GM12873 (cell line): ENCODE measurements at regions not wholly inside any gene's neighbourhood (a gene's known extent, or its start where the extent isn't known, plus 50 kb on each side); places are given as distances from the start of the nearest gene placed in this dataset.

Experiments used
- TF ChIP-seq, protein P1 (sequence below): IDR thresholded peaks from 2 replicates; pipeline ENCODE4 v1.5.1; 2012; ENCODE audit warnings: low read depth, mild to moderate bottlenecking, moderate library complexity, low read length, control low read depth; ENCODE audit not compliant: insufficient read depth; ENCODE audit errors: missing control alignments

- TF ChIP-seq, protein P1, sequence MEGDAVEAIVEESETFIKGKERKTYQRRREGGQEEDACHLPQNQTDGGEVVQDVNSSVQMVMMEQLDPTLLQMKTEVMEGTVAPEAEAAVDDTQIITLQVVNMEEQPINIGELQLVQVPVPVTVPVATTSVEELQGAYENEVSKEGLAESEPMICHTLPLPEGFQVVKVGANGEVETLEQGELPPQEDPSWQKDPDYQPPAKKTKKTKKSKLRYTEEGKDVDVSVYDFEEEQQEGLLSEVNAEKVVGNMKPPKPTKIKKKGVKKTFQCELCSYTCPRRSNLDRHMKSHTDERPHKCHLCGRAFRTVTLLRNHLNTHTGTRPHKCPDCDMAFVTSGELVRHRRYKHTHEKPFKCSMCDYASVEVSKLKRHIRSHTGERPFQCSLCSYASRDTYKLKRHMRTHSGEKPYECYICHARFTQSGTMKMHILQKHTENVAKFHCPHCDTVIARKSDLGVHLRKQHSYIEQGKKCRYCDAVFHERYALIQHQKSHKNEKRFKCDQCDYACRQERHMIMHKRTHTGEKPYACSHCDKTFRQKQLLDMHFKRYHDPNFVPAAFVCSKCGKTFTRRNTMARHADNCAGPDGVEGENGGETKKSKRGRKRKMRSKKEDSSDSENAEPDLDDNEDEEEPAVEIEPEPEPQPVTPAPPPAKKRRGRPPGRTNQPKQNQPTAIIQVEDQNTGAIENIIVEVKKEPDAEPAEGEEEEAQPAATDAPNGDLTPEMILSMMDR, result no peak
Observed at GRCh38 chr1:83034851-83035250, 964.1 kb downstream of the TTLL7 start.

DNA sequence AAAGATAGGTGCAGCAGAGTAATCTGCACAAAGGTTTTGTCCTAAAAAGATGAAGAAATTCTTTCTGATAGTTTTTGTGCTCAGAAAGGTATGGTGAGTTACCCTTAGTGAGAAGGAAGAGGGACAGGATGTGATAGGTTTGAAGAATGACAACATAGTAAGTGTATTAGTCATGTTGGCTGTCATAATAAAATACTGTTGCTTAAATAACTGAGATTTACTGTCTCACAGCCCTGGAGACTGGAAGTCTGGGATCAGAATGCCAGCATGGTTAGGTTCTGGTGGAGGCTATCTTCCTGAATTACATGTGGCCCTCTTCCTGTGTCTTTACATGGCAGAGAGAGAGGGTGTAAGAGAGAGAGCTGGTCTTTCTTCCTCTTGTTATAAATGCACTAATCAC, 965.2 kb downstream of the TTLL7 start:
- TF ChIP-seq, protein P1, result no peak

GRCh38 chr1:83029916-83030315, 969.0 kb downstream of the TTLL7 start:
- TF ChIP-seq, protein P1, result no peak

DNA sequence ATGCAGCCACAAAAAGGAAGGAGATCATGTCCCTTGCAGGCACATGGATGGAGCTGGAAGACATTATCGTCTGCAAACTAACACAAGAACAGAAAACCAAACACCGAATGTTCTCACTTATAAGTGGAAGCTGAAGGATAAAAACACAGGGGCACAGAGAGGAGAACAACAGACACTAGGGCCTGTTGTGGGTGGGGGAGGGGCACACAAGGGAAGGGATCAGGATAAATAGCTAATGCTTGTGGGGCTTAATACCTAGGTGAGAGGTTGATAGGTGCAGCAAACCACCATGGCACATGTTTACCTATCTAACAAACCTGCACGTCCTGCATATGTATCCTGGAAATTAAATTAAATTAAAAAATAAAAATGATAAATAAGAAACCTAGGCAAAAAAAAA, 969.9 kb downstream of the TTLL7 start:
- TF ChIP-seq, protein P1, result no peak

DNA sequence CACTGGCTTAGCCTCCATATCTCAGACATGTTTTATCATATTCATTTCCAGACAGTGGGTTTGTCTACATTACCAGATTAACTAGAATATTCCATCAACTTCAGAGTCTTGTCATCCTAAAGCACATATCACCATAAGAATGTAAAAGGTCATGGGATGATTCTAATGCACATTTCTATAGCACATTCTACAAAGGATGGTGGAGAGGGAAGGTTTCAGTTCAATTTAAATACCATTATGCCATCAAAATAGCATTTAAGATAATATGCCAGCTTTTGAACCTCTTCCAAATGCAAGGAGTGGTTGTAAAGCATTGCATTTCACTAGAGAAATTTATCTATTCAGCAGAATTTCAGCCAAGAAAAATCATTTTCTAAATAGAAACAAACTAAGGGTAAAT, 970.5 kb downstream of the TTLL7 start:
- TF ChIP-seq, protein P1, result no peak

DNA sequence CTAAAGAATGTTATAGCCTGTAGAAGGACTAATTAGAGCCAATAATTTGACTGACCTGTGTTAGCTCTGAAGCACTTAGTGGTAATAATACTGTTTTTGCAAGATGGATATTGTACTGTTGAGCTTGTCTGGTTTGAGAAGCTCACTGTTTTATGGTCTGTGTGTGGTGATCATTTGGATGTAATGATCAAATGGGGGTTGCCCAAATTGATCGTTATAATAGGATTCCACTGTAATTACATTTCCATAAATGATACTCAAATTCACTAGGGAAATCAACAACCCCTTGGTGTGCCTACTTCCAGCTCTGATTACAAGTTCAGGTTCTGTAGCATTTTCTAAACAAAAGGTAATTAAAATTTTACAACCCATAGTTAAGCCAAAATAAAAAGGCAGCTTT, 971.4 kb downstream of the TTLL7 start:
- TF ChIP-seq, protein P1, result no peak

DNA sequence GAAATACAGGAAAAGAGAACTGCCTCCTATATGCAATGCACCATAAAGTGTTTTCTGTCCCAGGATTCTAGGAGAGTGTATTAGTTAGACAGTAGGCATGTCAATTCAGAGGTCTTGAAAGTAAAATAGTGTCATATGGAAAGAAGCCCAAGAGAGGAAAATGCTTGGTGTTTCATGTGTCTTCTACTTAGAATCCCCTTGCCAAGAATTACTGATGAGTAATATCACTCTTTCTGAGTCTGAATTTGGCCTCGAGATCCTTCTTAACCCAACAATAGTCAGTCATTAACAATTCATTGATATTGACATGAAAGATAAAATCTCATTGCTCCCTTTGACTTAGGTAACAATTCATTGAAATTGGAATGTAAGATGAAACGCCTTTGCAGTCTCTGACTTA, 972.2 kb downstream of the TTLL7 start:
- TF ChIP-seq, protein P1, result no peak

DNA sequence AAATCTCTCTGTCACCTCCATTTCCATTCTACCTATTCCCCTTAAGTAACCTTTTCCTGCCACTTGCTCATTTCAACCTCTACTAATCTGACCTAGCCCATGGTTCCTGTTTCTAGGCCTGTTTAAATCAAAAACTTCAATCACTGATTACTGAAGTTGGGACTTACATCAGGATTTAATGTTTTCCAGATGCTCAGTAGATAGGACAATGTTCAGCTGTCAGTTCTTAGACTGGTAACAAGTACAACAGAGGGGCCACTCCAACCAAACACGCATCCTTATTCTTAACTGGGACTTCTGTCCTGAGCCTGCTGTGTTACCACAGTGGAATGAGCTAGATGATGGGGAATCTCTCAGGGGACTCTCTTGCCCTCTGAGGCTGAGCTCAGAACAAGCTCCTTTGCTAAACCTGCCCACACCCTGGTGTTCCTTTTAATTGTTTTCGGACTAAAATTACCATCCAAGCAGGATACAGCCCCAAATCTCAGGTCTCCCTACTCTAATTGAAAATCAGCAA, 974.6 kb downstream of the TTLL7 start:
- TF ChIP-seq, protein P1, result no peak
